Endothelial cell (in vitro differentiated cells): ENCODE measurements at regions not wholly inside any gene's neighbourhood (a gene's known extent, or its start where the extent isn't known, plus 50 kb on each side); places are given as distances from the start of the nearest gene placed in this dataset.

Experiments used
- DNase-seq: peaks from one replicate; pipeline ENCODE4 v3.0.0; 2021; ENCODE audit warnings: low spot score
- H3K27ac Mint-ChIP-seq: one replicate; pipeline ENCODE4 v1.8.0; 2021; ENCODE audit warnings: mixed read lengths, inconsistent platforms; ENCODE audit not compliant: unreplicated experiment
- H3K27me3 Mint-ChIP-seq: one replicate; pipeline ENCODE4 v1.8.0; 2021; ENCODE audit warnings: mild to moderate bottlenecking, moderate library complexity, mixed read lengths, inconsistent platforms; ENCODE audit not compliant: unreplicated experiment
- H3K36me3 Mint-ChIP-seq: one replicate; pipeline ENCODE4 v1.8.0; 2021; ENCODE audit warnings: mild to moderate bottlenecking, low read depth, mixed read lengths, inconsistent platforms; ENCODE audit not compliant: unreplicated experiment
- H3K4me1 Mint-ChIP-seq: one replicate; pipeline ENCODE4 v1.8.0; 2021; ENCODE audit warnings: mild to moderate bottlenecking, mixed read lengths, inconsistent platforms; ENCODE audit not compliant: unreplicated experiment
- H3K4me3 Mint-ChIP-seq: one replicate; pipeline ENCODE4 v1.8.0; 2021; ENCODE audit warnings: mild to moderate bottlenecking, mixed read lengths, inconsistent platforms; ENCODE audit not compliant: unreplicated experiment
- H3K9me3 Mint-ChIP-seq: one replicate; pipeline ENCODE4 v1.8.0; 2021; ENCODE audit warnings: mixed read lengths, inconsistent platforms; ENCODE audit not compliant: unreplicated experiment
- TF ChIP-seq, protein P1 (sequence below): fragments of 200-600 bp; sonication (generic); IDR thresholded peaks from one replicate; pipeline ENCODE4 v1.5.0; 2021; ENCODE audit warnings: antibody characterized with exemption; ENCODE audit not compliant: unreplicated experiment

DNA sequence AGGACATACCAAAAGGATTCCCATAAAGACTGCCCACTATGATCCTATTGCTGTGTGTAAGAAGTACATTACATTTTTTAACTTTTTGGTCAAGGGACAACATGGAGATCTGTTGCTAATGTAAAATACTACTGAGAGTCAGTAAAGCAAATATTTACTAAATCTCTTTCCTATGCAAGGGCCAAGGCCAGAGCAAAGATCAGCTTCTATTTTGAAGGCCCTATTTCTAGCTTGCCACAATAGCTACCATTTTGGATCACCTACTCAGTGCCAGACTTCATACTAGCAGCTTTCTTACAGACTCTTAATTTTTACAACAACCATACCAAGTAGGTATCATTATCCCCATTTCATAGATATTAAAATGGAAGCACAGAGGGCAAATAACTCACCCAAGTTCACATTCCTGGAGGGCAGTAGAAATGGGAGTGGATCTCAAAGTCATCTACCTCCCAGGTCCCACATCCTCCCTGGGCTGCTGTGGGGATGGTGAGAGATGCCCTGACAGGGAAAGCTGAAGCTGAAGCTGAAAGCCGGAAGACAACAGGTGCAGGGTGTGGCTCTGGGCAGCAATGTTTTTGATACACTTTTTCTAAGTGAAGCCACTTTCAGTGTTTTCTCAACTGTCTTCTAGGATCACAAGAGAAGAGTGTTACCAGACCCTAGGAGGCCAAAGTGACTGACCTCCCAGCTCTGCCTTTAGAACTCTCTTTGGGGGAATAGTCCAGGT, 321.2 kb downstream of the UBE3D start:
- Mint-ChIP-seq H3K9me3 (peaks cover 4% of the 10 kb centered on the region), H3K27ac (no peak overlapping the region), H3K27me3 (no peaks in the 10 kb centered on the region), H3K4me3 (no peak overlapping the region), H3K4me1 (peaks cover 14% of the 10 kb centered on the region), H3K36me3 (no peaks in the 10 kb centered on the region)
- TF ChIP-seq, protein P1, sequence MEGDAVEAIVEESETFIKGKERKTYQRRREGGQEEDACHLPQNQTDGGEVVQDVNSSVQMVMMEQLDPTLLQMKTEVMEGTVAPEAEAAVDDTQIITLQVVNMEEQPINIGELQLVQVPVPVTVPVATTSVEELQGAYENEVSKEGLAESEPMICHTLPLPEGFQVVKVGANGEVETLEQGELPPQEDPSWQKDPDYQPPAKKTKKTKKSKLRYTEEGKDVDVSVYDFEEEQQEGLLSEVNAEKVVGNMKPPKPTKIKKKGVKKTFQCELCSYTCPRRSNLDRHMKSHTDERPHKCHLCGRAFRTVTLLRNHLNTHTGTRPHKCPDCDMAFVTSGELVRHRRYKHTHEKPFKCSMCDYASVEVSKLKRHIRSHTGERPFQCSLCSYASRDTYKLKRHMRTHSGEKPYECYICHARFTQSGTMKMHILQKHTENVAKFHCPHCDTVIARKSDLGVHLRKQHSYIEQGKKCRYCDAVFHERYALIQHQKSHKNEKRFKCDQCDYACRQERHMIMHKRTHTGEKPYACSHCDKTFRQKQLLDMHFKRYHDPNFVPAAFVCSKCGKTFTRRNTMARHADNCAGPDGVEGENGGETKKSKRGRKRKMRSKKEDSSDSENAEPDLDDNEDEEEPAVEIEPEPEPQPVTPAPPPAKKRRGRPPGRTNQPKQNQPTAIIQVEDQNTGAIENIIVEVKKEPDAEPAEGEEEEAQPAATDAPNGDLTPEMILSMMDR, result no peak
- no peak for DNase-seq

DNA sequence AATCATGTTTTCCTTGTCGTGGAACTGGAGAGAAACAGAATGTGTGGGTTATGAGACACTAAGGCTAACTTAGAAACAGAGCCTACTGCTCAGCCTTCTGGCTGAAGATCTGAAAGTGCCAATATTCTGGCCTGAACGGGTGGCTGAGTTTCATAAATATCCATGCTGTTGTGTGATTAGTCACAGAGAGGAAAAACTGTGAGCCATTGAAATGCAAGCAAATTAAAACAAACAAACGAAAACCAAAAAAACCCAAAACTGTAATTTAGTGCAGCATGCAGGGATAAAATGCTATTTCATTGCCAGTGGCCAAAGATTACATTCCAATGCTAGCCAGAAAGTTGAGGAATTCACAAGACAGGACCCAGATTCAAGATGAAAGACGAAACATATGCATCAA, 315.1 kb downstream of the UBE3D start:
- peaks cover 10% of the 10 kb centered on the region for H3K4me1 Mint-ChIP-seq
- H3K9me3 Mint-ChIP-seq, result no peaks in the 10 kb centered on the region
- no peak for DNase-seq
- H3K4me3 Mint-ChIP-seq, result no peak overlapping the region
- H3K27ac Mint-ChIP-seq, result no peak overlapping the region
- H3K27me3 Mint-ChIP-seq, result no peaks in the 10 kb centered on the region
- TF ChIP-seq, protein P1, result no peak
- no peaks in the 10 kb centered on the region for H3K36me3 Mint-ChIP-seq

- Mint-ChIP-seq H3K4me1 (no peaks in the 10 kb centered on the region), H3K27me3 (no peaks in the 10 kb centered on the region), H3K4me3 (no peak overlapping the region), H3K9me3 (no peaks in the 10 kb centered on the region), H3K36me3 (no peaks in the 10 kb centered on the region), H3K27ac (no peak overlapping the region)
- TF ChIP-seq, protein P1, result no peak
- no peak for DNase-seq
Measured at GRCh38 chr6:82751718-82752117, 313.9 kb downstream of the UBE3D start.

DNA sequence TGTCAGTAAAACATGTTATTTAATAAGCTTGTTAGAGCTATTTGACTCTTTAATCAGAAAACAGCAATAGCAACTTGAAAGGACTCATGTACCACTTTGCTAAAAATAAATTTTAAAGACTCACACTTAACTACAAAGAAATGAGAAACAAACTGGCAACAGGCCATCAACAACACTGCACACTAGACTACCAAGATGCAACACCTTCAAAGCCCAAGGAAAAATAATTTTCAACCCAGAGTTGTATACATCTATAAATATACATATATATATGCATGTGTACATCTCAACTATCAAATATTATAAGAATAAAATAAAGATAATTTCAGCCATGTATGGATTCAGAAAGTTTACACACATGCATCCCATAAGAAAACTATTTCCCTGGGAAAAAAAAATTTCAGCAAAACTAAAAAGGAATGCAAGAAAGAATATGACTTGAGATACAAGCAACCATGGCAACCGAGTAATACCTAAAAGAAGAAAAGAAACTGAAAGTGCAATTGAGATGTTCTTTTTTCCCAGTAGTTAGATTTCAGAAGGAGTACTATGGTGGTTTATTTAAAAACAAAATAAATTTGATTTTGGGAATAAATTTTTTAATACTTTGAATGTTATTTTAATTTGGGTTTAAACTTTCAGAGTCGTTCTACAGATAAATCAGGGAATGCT, 303.8 kb downstream of the UBE3D start:
- Mint-ChIP-seq H3K27ac (no peak overlapping the region), H3K36me3 (no peaks in the 10 kb centered on the region), H3K4me3 (no peak overlapping the region), H3K27me3 (no peaks in the 10 kb centered on the region), H3K4me1 (no peaks in the 10 kb centered on the region), H3K9me3 (no peaks in the 10 kb centered on the region)
- TF ChIP-seq, protein P1, result no peak
- DNase-seq, result no peak

DNA sequence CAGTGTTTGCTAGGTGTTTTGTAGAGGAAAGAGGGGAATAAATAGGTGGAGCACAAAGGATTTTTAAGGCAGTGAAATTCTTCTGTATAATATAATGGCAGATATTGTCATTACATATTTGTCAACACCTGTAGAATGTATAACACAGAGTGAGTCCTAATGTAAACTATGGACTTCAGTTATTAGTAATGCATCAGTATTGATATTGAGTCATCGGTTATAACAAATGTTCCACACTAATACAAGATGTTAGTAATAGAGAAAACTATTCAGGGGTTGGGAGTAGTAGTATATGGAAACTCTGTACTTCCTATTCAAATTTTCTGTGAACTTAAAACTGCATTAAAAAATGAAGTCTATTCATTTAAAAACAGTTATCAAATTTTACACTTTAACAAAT, 299.2 kb downstream of the UBE3D start:
- no peak for DNase-seq
- TF ChIP-seq, protein P1, result no peak
- no peak overlapping the region for H3K27ac Mint-ChIP-seq
- no peaks in the 10 kb centered on the region for H3K36me3 Mint-ChIP-seq
- no peak overlapping the region for H3K4me3 Mint-ChIP-seq
- H3K4me1 Mint-ChIP-seq, result no peaks in the 10 kb centered on the region
- no peaks in the 10 kb centered on the region for H3K27me3 Mint-ChIP-seq
- H3K9me3 Mint-ChIP-seq, result no peaks in the 10 kb centered on the region
